HL-60 (cell line): ENCODE measurements at regions not wholly inside any gene's neighbourhood (a gene's known extent, or its start where the extent isn't known, plus 50 kb on each side); places are given as distances from the start of the nearest gene placed in this dataset.

ENCODE experiments used
- GABPA ChIP-seq: IDR thresholded peaks from 2 replicates; pipeline ENCODE4 v1.6.1; 2012; ENCODE audit warnings: low read depth
- POLR2AphosphoS5 ChIP-seq: IDR thresholded peaks from 2 replicates; pipeline ENCODE4 v1.6.1; 2012; ENCODE audit warnings: low read depth
- TF ChIP-seq, protein P1 (sequence below): IDR thresholded peaks from one replicate; pipeline ENCODE4 v1.5.1; 2011; ENCODE audit warnings: low read length, control low read depth, inconsistent platforms; ENCODE audit not compliant: insufficient read depth

DNA sequence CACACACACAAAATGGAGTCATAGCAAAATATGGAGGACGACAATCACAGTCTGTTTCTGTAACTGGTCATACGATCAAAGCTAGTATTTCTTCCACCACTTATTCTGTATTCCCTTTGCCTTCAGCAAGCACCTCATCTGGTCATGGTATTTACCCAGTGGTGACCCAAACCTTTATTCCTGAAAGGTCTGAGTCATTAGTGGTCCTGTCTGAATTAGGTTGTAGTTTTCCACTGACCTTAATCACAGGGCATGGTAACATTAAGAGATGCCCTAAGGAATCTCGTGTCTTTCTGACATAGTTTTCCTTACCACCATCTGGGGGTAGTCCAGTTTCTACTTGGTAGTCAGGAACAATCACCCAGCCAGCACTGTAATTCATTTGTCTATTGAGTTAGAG lies 54.8 kb upstream of the CEP295 start:
- TF ChIP-seq, protein P1, sequence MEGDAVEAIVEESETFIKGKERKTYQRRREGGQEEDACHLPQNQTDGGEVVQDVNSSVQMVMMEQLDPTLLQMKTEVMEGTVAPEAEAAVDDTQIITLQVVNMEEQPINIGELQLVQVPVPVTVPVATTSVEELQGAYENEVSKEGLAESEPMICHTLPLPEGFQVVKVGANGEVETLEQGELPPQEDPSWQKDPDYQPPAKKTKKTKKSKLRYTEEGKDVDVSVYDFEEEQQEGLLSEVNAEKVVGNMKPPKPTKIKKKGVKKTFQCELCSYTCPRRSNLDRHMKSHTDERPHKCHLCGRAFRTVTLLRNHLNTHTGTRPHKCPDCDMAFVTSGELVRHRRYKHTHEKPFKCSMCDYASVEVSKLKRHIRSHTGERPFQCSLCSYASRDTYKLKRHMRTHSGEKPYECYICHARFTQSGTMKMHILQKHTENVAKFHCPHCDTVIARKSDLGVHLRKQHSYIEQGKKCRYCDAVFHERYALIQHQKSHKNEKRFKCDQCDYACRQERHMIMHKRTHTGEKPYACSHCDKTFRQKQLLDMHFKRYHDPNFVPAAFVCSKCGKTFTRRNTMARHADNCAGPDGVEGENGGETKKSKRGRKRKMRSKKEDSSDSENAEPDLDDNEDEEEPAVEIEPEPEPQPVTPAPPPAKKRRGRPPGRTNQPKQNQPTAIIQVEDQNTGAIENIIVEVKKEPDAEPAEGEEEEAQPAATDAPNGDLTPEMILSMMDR = no peak
- TF ChIP-seq POLR2AphosphoS5 (no peak), GABPA (no peak)
